HT-29 (cell line): ENCODE measurements at regions not wholly inside any gene's neighbourhood (a gene's known extent, or its start where the extent isn't known, plus 50 kb on each side); places are given as distances from the start of the nearest gene placed in this dataset.
A peak's percentile ranks its signal among the peaks of the same experiment; 100 is the strongest.
"Not testable (repeated sequence)": the region's sequence is repeated elsewhere in the genome, so short reads cannot be mapped to it uniquely, and the experiment has no call there.

Experiments used
- DNase-seq: peaks from one replicate; pipeline ENCODE4 v3.0.0-alpha.2; 2015; ENCODE audit warnings: low spot score

GRCh38 chr18:30454920-30455319 is 587.6 kb downstream of the DSC3 start:
- no peak for DNase-seq

- DNase-seq: no peak
Measured at GRCh38 chr18:30451981-30452380, 590.6 kb downstream of the DSC3 start.

GRCh38 chr18:30450927-30451326 is 591.6 kb downstream of the DSC3 start:
- no peak for DNase-seq

GRCh38 chr18:30446605-30447004 is 595.9 kb downstream of the DSC3 start:
- no peak for DNase-seq

GRCh38 chr18:30444544-30444943 is 598.0 kb downstream of the DSC3 start:
- no peak for DNase-seq

GRCh38 chr18:30440351-30440750 is 602.2 kb downstream of the DSC3 start:
- DNase-seq: no peak

- no peak for DNase-seq
Measured at GRCh38 chr18:30439174-30439573, 603.4 kb downstream of the DSC3 start.

GRCh38 chr18:30432349-30432748 is 610.2 kb downstream of the DSC3 start:
- DNase-seq: no peak

- not testable (repeated sequence) for DNase-seq
Measured at GRCh38 chr18:30419399-30419798, 623.1 kb downstream of the DSC3 start.

GRCh38 chr18:30415903-30416302 is 626.6 kb downstream of the DSC3 start:
- no peak for DNase-seq

- no peak for DNase-seq
Measured at GRCh38 chr18:30409120-30409519, 633.4 kb downstream of the DSC3 start.

GRCh38 chr18:30406728-30407127 is 635.8 kb downstream of the DSC3 start:
- no peak for DNase-seq

GRCh38 chr18:30405038-30405437 is 637.5 kb downstream of the DSC3 start:
- DNase-seq: no peak

- no peak for DNase-seq
Measured at GRCh38 chr18:30404422-30404821, 638.1 kb downstream of the DSC3 start.

- no peak for DNase-seq
Measured at GRCh38 chr18:30403278-30403677, 639.3 kb downstream of the DSC3 start.

- DNase-seq: no peak
Measured at GRCh38 chr18:30387401-30387800, 655.1 kb downstream of the DSC3 start.

- DNase-seq: no peak
Measured at GRCh38 chr18:30386624-30387023, 655.9 kb downstream of the DSC3 start.

GRCh38 chr18:30385684-30386083 is 656.9 kb downstream of the DSC3 start:
- DNase-seq: no peak

- no peak for DNase-seq
Measured at GRCh38 chr18:30381826-30382225, 660.7 kb downstream of the DSC3 start.

- DNase-seq: no peak
Measured at GRCh38 chr18:30378097-30378496, 664.4 kb downstream of the DSC3 start.

- DNase-seq: peak; percentile 28
Measured at GRCh38 chr18:30376515-30376914, 666.0 kb downstream of the DSC3 start.

- no peak for DNase-seq
Measured at GRCh38 chr18:30361864-30362540, 680.5 kb downstream of the DSC3 start.

GRCh38 chr18:30359521-30359920 is 683.0 kb downstream of the DSC3 start:
- no peak for DNase-seq

GRCh38 chr18:30358555-30358954 is 684.0 kb downstream of the DSC3 start:
- DNase-seq: no peak
